HG03354 (cell line): ENCODE measurements at regions not wholly inside any gene's neighbourhood (a gene's known extent, or its start where the extent isn't known, plus 50 kb on each side); places are given as distances from the start of the nearest gene placed in this dataset.

ENCODE experiments used
- ATAC-seq: cut with Tn5 transposase; IDR thresholded peaks from one replicate; pipeline ENCODE4 v1.9.1; 2021; ENCODE audit warnings: mild to moderate bottlenecking; ENCODE audit not compliant: unreplicated experiment, poor library complexity, severe bottlenecking

DNA sequence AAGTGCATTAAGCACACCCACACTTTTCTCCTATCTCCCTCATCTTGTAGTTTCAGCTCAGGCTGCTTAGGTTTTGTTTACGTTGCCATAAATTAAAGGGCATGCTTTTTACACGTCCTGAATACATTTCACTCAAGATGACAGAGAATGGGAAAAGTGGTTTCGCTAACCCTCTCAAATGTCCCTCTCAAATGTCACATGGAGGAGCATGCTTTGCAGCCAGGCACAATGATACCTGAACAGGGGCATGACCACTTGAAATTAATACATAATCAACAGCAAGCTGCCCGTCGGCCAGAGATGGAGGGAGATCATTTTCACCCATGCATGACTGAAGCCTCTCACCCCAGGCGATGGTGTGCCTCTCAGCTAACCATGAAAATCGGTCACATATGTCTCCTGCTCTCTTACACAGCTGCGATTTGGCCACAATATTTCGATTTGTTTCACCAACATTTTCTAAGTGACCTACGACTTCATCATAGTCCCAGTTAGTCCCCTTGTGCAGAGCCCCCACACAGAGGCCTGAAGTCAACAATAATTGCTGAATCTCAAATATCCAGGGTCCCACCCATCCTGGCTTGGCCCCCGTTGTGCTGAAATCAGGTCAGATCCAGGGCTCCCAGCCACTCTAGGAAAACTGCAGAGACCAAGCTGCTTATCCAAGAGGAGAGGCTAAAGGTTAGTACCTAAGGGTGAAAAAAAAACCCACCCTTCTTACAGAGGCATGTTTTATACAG, 373.9 kb upstream of the NFE2L3 start:
- ATAC-seq, result no peak

GRCh38 chr7:25779002-25779546, 372.9 kb upstream of the NFE2L3 start:
- ATAC-seq, result no peak

GRCh38 chr7:25780904-25781303, 371.1 kb upstream of the NFE2L3 start:
- ATAC-seq, result no peak

- no peak for ATAC-seq
Measured at GRCh38 chr7:25781704-25782103, 370.3 kb upstream of the NFE2L3 start.

DNA sequence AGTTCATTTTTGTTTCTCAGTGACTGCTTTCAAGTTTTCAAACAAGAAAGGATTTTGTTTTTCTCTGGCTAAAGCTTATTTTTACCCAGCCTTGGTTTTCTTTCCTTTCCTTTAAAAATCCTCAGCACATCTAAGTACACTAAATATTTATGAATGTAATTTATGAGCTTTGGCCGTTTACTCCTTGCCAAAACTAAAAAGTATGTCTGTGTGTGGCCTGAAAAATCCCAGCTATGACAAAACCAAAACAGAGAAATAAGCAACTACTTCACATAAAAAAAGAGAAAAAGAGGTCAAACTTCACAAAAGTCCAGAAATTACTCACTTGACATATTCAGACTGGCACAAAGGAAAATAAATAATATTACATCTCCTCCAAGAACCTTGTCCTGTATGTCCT, 365.1 kb upstream of the NFE2L3 start:
- ATAC-seq, result no peak

- ATAC-seq, result no peak
Measured at GRCh38 chr7:25787336-25787735, 364.7 kb upstream of the NFE2L3 start.

DNA sequence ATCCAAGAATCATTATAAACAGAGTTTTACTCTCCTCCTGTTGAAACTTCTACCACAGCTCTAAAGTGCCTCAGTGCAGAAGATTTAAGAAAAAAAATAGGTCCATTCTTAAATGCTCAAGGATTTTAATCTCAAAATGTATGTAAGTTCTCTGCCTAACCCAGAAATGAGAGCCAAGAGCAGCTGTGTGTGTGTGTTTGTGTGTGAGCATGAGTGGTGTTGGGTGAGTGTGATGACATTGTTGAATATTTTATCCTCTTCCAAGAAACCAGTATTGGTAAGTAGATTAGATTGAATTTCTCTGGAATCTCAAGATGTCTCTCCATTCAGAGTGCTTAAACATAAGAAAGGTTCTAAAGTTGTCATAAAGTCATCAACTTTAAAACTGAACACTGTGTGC, 363.6 kb upstream of the NFE2L3 start:
- ATAC-seq, result no peak

- no peak for ATAC-seq
Measured at GRCh38 chr7:25788961-25789620, 362.9 kb upstream of the NFE2L3 start.

DNA sequence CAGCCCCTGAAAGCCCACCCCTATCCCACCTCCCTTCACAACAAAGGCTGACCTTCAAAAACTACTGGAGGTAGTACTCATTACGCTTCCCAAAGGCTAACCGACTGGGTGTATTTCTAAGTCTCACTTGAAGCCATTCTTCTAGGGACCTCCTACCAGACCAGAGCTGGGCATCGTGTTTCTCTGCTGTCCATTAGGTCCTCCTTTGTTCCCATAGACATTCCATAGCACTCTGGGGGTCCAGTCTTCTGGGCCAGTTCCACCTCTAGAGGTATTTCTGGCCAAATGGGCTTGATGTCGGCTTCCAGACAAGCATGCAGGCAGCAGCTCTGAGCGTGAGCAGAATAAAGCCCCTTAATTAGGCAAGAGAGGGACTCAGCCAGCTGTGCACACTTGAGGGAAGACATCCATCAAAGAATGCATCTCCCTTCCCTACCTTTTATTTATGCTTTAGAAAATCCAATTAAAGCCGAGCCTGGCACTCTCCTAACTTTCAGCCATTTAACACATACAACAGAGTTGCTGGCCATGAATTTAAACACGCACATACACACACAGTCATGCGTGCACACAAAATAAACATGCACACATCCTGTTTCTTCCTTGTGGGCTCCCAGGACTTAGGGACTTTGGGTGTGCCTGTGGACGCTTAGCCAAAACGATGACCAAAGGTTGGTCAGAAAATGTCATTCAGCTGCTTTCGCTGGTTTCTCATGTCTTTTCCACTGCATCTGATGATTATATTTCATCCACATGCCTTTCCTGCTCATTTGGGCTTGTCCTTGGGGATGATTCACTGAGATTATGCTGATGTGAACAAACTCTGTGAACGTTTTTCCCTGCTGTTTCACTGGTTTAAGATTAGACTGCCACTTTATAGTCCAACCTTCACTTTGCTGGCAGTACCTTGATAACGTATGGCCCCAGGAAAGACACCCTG, 362.0 kb upstream of the NFE2L3 start:
- ATAC-seq, result no peak

DNA sequence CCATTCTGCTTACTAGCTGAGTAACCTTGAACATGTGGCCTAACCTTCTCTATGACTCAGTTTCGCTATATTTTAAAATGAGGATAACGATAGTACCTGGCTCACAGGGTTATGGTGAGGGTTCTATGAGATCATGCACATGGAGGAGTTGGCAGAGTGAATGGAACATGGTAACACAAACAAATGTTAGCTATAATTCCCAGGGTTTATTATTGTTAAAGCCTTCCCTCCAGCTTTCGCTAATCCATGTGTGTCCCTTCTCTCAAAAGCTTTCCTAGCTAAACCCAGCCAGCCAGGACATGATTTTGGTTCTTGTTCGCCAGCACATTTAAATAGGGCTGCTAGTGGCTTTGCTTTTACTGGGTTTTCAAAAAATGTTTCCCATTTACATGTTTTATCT, 361.0 kb upstream of the NFE2L3 start:
- ATAC-seq, result no peak

DNA sequence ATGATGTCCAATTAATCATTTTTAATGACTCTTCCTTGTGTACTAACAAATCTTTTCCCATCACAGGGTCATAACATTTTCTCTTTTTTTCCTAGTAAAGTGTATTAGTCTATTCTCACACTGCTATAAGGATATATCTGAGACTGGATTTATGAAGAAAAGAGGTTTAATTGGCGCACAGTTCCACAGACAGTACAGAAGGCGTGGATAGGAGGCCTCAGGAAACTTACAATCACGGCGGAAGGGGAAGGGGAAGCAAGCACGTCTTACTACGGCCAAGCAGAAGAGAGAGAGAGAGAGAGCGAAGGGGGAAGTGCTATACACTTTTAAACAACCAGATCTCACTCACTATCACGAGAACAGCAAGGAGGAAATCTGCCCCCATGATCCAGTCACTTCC, 359.4 kb upstream of the NFE2L3 start:
- no peak for ATAC-seq

DNA sequence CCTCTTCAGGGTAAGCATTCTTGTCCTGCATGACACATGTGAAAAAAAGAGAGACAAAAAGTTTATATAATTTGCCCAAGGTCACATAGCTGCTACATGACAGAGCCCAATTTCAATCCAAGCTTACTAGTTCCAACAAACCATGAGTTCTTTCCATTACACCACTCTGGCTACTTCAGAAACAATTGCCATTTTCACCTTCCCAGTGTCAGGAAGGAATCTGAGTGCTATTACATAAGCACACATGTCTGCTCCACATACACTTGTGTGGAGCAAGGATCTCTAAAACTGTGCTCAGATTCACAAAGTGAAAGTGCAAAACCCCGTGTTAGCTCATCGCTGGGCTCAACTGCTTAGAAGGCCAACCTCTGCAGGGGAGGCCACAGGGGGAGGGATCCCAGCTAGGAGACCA, 356.2 kb upstream of the NFE2L3 start:
- ATAC-seq, result no peak

DNA sequence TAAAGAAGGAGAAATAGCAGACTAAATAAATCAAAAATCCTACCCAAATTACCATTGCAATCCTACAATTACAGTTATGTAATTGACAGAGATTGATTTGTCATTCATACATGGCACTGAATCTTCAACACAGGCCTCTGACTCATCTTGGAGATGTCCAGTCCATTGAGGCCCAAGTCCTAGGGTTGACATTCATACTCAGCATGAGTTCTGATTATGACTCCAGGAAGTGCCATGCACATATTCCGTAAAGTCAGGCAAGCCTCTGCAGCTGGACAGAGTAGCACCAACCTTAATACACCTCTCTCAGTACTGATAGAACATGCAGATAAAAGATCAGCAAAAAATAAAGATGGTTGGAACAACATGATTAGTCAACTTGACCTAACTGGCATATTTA, 353.7 kb upstream of the NFE2L3 start:
- ATAC-seq, result no peak

GRCh38 chr7:25801214-25801613, 350.8 kb upstream of the NFE2L3 start:
- ATAC-seq, result no peak

DNA sequence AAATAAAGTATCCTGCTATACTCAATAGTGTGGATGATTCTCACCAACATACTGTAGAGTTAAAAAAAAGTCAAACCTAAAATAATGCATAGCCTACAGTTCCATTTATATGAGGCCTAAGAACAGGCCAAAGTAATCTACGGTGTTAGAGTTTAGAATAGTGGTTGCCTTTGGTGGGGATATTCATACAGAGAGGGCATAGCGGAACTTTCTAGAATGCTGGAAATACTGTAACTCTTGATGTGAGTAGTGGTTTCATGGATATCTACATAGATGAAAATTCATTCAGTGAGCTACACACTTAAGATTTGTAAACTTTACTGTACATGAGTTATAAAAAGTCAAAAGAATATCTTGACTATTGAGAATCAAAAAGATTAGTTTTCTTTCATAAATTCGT, 349.9 kb upstream of the NFE2L3 start:
- ATAC-seq, result no peak

DNA sequence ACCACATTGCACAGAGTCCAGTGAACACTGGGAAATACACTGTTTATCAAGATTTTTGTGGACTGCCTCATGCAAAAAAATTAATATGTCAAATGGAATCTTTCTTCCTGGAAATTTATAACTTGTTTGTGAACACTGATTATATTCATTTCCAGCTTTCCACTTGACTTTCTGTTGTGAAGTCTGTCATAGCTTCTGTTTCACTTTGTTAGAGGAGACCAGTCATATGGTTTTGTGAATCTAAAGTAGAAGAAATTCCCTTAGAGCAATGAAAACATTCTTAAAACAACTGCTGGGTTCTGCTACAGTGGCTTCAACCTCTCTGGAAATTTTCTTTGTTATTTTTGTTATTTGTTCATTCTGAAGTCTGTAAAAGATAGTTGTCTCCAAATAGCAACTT, 349.5 kb upstream of the NFE2L3 start:
- no peak for ATAC-seq

- ATAC-seq, result no peak
Measured at GRCh38 chr7:25803117-25803887, 348.7 kb upstream of the NFE2L3 start.

DNA sequence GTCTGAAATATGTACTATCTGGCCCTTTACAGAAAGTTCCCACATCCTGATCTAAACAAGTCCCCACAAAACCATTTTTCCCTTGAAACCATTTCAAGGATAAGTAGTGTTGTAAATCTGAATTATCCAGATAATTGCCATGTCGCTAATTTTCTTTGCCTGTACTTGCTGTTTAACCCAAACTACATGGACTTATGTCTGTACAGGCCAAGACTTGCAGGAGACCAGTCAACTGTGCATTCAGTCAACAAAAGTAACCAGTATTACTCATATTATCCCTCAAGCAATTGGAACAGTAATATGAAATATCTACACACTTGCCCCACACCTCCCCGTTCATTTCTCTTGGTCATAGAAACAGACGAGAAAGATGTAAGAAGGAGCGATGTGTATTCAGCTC, 347.8 kb upstream of the NFE2L3 start:
- no peak for ATAC-seq

- ATAC-seq, result no peak
Measured at GRCh38 chr7:25805027-25805687, 346.8 kb upstream of the NFE2L3 start.
